HG03025 (cell line): ENCODE measurements at regions not wholly inside any gene's neighbourhood (a gene's known extent, or its start where the extent isn't known, plus 50 kb on each side); places are given as distances from the start of the nearest gene placed in this dataset.
"Not testable (repeated sequence)": the region's sequence is repeated elsewhere in the genome, so short reads cannot be mapped to it uniquely, and the experiment has no call there.

Source experiments
- ATAC-seq: cut with Tn5 transposase; IDR thresholded peaks from one replicate; pipeline ENCODE4 v1.9.1; 2021; ENCODE audit warnings: mild to moderate bottlenecking, moderate library complexity; ENCODE audit not compliant: unreplicated experiment, low FRiP score

DNA sequence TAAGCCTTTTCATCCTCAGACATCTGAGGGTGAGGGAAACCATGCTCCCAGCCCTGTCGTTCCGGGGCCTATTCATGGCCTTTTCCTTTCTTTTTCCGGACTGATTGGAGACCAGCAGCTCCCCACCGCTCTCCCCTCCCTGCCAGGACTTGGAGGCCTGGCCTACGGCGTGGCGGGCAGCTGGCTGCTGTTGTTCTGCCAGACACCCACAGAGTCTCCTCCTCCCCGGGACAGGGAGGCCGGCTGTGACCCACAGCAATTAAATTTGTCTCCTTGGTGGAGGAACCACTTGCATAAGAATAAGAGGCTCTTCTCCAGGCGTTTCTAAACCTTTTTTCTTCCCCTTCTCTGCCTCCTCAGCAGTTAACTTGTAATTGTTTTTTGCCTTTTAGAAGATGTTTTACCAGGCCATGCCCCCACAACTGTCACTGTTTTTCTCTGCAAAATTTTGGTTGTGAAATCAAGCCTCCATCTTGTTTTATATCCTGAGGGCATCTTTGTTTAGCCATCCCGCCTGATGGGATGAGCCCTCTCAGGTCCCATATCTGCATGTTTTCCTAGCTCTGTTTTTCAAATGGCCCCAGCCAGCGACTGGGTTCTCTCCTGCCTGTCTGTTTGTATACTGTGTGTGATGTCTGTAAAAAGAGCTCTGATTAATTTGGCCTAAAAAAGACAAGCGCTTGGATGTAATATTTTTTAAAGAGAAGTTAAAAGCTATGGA is 1060.0 kb upstream of the DDX18 start:
- no peak for ATAC-seq

DNA sequence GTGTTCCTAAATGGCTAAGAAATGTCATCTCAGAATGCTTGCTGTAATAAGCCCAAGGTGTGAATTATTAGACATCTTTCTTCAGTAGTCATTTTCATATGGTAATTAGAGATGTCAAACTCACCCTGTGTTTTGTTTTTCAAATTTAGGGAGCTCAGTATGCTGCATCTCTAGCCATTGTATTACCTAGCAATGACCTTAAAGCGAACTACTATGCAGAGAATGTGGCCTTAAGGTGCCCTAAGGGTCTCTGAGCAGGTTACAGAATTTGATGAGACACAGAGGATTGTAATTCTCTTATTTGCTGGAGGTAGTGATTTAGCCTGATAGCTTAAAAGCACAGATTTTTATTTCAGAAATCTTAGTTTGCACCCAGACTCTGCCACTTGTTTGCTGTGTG is 1052.6 kb upstream of the DDX18 start:
- ATAC-seq, result no peak

DNA sequence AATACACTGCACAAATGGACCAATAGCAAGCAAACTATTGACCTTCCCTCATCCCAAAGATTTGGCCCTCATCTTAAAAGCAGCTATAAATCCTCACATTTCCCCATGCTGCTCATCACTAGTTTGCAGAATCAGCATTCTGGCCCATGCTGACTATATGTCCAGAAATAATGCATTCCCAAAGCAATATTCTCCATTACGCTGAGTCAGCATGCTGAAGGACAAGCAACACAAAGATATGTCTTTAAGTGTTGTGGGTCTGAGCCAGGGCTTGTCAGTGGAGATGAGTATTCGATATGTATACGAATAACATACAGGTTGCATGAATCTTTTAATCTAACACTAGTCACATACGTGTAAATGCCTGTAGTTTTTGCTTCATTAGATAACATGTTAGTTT is 1045.0 kb upstream of the DDX18 start:
- ATAC-seq, result no peak

DNA sequence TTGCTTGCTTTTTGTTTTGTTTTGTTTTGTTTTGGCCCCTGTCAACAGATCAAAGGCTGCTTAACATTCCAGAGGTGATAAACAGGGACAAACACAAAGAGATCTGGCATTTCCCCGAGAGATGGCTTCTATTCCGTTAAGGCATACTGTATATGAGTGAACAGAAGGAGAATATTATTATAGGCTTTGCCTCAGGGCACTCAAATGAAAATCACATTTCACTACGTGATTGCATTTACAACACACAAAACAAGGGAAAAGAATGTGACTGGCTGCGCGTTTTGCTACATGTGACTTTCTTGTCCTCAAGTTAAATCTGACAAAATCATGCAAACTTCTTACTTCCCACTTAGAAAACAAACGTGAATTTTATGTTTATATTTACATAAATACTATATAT is 1037.9 kb upstream of the DDX18 start:
- ATAC-seq, result no peak

DNA sequence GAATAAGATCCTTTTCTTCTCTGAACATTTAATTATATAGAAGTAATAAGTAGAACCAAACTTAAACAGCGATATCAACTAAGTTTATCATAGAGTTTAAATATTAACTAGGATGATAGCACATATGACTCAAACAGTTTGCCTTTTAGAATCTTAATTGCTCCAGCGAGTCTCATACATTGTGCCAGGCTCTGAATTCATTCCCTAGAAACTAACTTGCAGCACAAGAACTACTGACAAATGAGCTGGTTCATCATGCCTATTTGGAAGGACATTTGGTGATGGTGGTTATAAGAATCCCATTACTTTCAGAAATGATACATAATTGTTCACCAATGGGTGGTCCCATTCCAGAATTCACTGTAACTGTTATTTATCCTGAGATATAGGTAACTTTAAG is 1026.6 kb upstream of the DDX18 start:
- ATAC-seq, result no peak

DNA sequence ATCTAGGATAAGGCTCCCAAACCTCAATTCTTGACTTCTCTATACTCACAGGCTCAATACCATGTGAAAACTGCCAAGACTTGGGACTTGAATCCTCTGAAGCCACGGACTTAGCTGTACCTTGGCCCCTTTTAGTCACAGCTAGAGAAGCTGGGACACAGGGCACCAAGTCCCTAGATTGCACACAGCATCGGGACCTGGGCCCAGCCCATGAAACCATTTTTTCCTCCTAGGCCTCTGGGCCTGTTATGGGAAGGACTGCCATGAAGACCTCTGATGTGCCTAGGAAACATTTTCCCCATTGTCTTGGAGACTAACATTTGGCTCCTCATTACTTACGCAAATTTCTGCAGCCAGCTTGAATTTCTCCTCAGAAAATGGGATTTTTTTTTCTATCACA is 1011.8 kb upstream of the DDX18 start:
- ATAC-seq, result no peak

DNA sequence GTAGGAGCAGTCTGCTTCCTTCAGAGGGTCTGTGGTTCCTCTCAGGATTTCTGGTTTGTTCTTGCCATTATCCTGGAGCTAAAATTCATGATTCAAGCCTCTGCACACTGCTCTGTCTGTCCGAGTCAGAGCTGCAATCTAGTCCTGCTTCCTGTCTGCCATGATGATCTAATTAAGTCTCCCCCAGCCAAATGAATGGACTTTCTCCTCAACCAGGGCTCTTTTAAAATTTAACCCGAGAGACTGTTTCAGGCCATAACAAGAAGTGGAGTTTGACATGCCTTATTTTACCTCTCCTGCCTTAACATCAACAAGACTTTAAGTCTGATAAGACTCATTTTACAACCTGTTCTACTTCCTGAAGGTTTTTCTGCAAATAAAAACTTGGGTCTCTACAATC is 1009.6 kb upstream of the DDX18 start:
- no peak for ATAC-seq

DNA sequence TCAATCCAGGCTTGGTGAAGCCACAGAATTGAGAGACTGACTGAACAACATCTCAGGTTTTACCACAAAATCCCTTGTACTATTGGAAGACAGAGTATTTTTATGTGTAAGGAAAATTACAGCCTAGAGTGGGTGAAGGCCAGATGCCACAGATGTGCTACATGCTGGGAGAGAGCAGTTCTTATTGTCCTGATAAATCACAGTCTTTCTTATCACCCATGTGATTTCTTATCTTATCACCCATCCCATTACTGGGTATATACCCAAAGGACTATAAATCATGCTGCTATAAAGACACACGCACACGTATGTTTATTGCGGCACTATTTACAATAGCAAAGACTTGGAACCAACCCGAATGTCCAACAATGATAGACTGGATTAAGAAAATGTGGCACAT is 1008.0 kb upstream of the DDX18 start:
- not testable (repeated sequence) for ATAC-seq

DNA sequence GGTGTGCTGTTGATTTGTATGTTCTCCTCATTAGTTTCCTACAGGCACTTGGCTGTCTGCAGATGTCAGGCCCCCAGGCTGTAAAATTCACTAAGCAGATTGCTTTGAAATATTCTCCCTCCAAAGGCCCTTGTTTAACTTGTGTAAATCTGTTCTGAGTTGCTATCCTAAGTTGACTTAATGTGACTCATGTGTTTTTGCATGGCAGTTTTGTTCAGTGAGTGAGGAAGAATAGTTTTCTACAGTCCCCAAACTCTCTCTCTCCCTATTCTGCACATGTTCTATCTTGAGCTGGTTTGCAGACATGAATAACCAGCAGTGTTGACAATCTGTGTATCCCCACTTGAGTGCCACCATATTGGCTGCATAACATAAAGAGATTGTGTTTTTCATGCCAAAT is 1005.4 kb upstream of the DDX18 start:
- ATAC-seq, result no peak

DNA sequence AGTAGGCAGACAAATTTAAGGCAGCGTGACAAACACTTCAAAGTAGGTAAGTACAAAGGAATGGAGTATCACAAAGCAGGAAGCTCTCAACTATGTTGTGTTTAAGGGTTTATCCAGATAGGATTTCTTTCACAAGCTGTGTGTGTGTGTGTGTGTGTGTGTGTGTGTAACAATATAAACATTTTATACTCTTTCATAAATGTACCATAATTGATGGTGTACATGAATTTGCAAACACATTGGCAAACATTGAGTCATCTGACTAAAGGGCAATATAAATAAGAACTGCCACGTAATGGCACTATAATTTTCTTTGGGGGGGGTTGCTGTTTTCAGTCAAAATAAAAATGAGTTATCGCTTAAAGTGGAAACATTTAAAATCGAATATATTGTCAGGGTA is 1004.4 kb upstream of the DDX18 start:
- ATAC-seq, result no peak

DNA sequence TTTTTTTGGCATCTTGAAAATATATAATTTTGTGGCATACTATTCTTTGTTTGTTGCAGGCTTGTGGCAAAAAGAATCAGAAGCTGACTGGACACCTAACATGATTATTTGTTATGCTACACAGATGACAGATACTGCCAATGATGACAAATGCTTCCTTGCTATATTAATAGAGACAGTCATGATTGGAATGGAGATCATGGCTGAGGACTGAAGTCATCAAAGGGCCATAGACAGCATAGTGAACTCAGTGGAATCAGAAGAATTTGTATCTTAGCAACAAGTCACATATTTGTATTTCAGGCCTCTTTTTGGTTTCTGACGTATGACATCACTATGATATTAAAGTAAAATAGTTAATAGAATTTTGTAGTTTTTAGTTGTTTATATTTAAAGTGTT is 1003.8 kb upstream of the DDX18 start:
- no peak for ATAC-seq

DNA sequence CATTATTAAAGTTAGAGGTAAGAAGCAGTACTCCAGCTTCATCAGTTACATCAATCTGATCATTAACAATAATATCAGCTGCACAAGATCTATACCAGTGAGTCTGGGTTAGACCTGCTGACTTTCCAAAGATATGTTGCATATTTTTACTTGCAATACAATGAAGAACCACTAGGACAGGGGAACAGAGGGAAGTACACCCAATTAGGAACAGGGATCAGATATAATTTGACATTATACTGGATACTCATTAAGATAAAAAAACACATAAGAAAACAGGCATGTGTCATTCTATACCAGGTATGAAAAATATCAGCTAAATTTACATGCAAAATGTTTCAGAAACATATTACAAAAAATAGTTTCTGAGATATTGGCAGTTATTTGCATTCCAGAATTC is 995.1 kb upstream of the DDX18 start:
- ATAC-seq, result no peak

DNA sequence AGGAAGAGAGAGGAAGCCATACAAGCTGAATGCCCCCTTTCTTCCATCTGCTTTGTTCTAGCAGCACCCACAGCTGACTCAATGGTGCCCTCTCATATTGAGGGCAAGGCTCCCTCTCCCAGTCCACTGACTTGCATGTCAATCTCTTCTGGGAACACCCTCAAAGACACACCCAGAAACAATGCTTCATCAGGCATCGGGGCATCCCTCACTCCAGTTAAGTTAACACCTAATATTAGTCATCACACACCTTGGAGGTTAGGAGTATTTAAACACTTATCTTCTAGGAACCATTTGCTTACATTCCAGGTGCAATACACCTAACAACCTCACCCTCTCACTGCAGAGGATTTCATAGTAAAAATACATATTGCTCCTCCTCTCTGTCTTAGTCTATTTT is 993.5 kb upstream of the DDX18 start:
- no peak for ATAC-seq

DNA sequence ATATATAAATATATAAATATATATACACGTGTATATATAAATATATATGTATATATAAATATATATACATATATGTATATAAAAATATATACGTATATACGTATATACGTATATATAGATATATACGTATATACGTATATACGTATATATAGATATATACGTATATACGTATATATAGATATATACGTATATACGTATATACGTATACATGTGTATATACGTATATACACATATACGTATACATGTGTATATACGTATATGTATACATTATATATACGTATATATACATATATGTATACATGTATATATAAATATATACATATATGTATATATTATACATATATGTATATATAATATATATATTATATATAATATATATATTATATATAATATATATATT is 984.9 kb upstream of the DDX18 start:
- not testable (repeated sequence) for ATAC-seq

DNA sequence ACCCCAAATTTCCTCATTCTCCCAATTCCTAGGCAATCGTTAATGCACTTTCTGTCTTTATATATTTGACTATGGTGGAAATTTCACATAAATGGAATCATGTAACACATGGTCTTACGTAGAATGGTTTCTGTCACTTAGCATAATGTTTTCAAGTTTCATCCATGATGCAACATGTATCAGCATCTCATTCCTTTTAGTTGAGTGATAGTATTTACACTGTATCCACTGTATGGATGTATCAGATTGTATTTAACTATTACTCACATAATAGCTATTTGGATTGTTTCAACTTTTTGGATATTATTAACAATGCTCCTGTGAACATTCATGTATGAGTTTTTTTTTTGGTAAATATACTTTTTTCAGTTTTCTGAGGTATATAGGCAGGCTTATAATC is 982.3 kb upstream of the DDX18 start:
- ATAC-seq, result no peak

DNA sequence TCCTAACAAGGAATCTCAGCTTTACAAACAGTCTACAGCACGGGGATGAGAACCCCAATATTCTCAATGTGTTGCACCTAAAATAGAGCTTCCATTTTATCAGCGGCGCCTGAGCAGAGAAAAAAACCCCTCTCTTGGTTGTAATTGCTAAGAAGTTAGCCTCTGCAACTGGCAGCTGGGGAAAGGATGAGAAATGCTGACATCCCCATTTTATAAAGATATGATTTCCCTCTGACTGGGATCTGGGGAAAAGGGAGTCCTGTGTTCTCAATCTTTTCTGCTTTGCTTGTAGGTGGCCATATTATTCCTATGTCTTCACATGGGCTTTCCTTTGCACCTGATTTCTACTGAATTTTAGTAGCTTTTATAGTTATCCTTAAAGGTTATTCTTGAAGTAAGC is 981.4 kb upstream of the DDX18 start:
- ATAC-seq, result no peak

DNA sequence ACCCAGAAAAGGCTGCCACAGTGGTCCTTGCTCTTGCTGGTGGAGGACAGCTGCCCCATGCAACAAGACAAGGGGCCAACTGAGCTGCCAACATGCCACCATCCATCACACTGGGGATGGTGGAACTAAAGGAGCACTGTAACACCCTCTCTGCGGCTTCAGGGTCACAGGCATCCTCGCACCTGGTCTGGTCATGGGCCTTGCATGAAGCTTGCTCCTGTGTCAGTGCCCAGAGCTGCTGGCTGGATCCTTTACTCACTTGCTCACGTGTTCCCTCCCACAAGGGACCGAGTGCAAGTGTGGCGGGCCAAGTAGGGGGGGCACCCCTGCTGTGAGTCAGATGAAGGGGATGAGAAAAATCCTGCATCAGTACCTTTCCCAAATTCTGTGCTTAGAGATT is 972.3 kb upstream of the DDX18 start:
- no peak for ATAC-seq

DNA sequence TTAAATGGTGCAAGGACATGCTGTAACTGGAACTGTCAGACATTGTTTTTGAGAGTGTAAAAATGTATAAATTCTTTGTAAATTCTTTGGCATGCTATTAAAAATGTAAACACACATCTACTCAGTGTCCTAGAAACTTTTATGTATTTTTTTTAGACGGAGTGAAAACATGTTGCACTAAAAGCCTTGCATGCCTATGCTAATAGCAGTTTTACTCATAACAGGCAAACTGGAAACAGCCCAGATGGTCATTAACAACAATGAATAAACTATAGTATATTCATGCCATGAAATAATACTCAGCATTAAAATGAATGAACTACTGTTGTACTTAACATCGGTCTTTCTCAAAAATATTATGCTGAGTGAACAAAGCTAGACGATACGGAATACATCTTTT is 954.8 kb upstream of the DDX18 start:
- ATAC-seq, result no peak

DNA sequence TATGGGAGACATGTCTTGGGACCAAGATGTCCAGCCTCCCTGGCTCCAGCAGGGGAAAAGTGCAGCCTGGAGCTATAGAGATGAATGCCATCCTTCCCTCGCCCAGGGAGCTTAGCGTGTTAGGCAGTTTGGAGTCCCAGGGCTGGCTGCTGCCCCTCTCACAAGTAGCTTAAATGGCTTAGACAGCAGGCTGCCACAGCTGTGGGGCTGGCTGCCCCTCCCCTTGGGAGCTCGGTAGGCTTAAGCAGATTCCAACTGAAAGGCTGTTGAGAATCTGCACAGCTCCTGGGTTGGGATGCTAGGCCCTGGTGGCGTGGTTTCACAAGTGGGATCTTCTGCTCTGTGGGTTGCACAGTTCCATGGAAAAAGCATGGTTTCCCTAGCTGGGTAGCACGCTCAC is 940.5 kb upstream of the DDX18 start:
- no peak for ATAC-seq

DNA sequence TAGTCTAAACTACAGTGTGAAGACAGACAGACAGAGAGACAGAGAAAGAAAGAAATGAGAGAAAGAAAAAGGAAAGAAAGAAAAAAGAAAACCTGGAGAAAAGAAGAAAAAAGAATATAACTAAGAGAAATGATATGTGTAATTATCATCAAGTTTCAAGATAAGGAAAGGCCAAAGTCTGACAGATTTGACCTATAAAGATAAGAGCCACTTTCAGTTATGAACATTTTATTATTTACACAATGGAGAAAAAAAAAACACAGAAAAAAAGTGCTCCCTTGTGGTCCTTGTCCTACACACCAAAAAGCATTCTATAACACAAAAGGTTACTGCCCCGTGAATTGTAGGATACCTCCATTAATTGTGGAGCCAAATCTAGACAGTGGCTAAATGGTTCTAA is 937.2 kb upstream of the DDX18 start:
- ATAC-seq, result no peak

DNA sequence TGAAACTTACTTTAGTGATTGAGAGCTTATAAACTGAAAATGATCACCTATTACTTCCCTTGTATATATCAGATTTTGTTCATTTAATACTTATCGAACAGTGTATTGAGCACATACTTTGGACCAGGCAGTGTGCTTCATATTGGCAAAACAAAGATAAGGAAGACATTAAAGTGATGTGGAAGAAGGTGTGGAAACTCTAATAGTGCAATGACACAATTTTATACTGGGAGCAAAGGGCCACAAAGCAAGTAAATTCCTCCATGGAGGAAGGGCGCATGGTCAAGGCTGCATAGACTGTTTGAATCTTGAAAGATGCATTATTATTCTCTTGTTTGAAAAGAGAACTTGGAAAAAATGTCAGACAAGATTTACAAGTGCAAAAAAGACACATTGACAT is 936.5 kb upstream of the DDX18 start:
- no peak for ATAC-seq

DNA sequence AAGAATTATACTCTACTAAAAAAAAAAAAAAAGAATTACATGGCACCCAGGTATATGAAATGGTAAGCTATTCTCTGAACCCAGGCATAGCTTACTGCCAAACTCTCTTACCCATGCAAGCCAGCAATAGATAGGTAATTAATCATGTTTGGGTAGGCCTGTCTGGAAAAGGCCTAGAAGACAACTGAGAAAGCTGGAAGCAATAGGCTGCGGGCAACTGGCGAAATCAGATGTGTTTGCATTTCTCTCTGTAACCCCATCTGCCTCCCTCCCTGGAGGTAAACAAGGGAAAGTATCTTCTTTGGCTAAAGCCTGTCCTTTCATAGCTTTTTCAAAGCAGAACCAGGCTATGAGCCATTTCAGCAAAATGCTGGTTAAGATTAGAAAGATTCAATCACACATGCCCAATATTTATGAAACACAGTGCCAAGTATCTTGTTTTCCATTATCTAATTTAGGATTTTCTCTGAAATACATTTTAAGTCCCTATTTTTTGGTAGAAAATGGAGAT is 934.8 kb upstream of the DDX18 start:
- ATAC-seq, result no peak

DNA sequence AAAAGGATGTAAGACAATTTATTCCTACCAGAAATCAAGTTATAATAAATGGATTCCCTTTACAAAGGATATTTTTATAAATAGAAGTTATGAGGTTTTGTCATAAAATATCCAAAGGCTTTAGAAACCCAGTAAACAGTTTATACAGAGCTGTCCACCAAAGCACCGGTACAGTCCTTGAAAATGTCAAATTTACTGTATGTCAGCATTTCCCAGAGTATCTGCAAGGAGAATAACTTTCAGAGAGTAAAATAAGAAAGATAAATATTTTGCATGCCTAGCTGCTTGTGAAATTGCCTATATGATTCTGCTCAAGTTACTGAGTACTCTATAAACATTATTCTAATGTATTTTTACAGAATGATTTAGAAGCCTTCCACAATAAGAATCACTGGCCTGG is 923.3 kb upstream of the DDX18 start:
- ATAC-seq, result no peak
